Tibial nerve (tissue), 4 donors: ENCODE measurements at regions not wholly inside any gene's neighbourhood (a gene's known extent, or its start where the extent isn't known, plus 50 kb on each side); places are given as distances from the start of the nearest gene placed in this dataset.

Experiments used
- DNase-seq, 2 donors: peaks; one replicate each; pipeline ENCODE4 v3.0.0-alpha.2; 2019; ENCODE audit warnings: low spot score in 2 of 2
- H3K27ac ChIP-seq, 4 donors: fragments of 200-600 bp; sonication (generic) in 3 of 4; one replicate each; pipeline ENCODE4 v1.5.1; 2017 to 2019; ENCODE audit warnings: mild to moderate bottlenecking in 1 of 4
- H3K27me3 ChIP-seq, 2 donors: fragments of 200-600 bp; sonication (generic) in 1 of 2; one replicate each; pipeline versions ENCODE4 v1.5.1 to v1.6.0; 2017 to 2019
- H3K36me3 ChIP-seq, 3 donors: fragments of 200-600 bp; sonication (generic); one replicate each; pipeline ENCODE4 v1.5.1; 2018 to 2019
- H3K4me1 ChIP-seq, 4 donors: fragments of 200-600 bp; sonication (generic) in 3 of 4; one replicate each; pipeline ENCODE4 v1.5.1; 2017 to 2019
- H3K4me3 ChIP-seq, 4 donors: fragments of 200-600 bp; sonication (generic) in 3 of 4; one replicate each; pipeline ENCODE4 v1.5.1; 2017 to 2019; ENCODE audit warnings: mild to moderate bottlenecking in 1 of 4, moderate library complexity in 1 of 4
- H3K9me3 ChIP-seq, 4 donors: fragments of 200-600 bp; sonication (generic) in 3 of 4; one replicate each; pipeline ENCODE4 v1.5.1; 2017 to 2019
- CTCF ChIP-seq, 5 experiments: fragments of 200-600 bp in 3 of 5; fragments of 450-650 bp in 2 of 5; sonication (generic) in 3 of 5; IDR thresholded peaks; one replicate each; pipeline ENCODE4 v1.5.1; 2016 to 2019; ENCODE audit warnings: antibody characterized with exemption in 5 of 5, mild to moderate bottlenecking in 3 of 5, moderate library complexity in 2 of 5
- EP300 ChIP-seq, 2 donors: sonication (generic); formaldehyde crosslinking; IDR thresholded peaks; one replicate each; pipeline ENCODE4 v1.6.1; 2017; ENCODE audit warnings: antibody characterized with exemption in 2 of 2, mild to moderate bottlenecking in 1 of 2
- POLR2A ChIP-seq, 2 donors: fragments of 450-650 bp; IDR thresholded peaks; one replicate each; pipeline ENCODE4 v1.6.1; 2017; ENCODE audit warnings: antibody characterized with exemption in 2 of 2, mild to moderate bottlenecking in 2 of 2, moderate library complexity in 2 of 2
- WGBS, 2 donors: methylation state at CpG; one replicate each; pipeline ENCODE4 v1.1.5; 2018; 5-methylcytosine and 5-hydroxymethylcytosine counted together

- Histone ChIP-seq H3K27me3 (no peaks in the 10 kb centered on the region), H3K9me3 (no peaks in the 10 kb centered on the region), H3K4me3 (no peak overlapping the region), H3K36me3 (no peaks in the 10 kb centered on the region), H3K4me1 (peaks cover 0 to 65% (median 6%) of the 10 kb centered on the region in 4 donors), H3K27ac (peak overlapping the region in 1 of 4 donors; percentile 5)
- WGBS, 2 donors = 46 to 51% methylated on average over 4 of the region's 4 CpGs
- TF ChIP-seq CTCF (IDR thresholded peaks at IDR 0.05) (no peak), EP300 (IDR thresholded peaks at IDR 0.05) (no peak), POLR2A (IDR thresholded peaks at IDR 0.05) (no peak)
- no peak for DNase-seq
Measured at GRCh38 chr6:81897793-81898192, 145.3 kb upstream of the TENT5A start.

GRCh38 chr6:81896525-81897503 is 144.3 kb upstream of the TENT5A start:
- H3K27ac ChIP-seq = peak overlapping the region in 2 of 4 donors; percentile 79 to 81

GRCh38 chr6:81895511-81896185 is 143.2 kb upstream of the TENT5A start:
- no peak for DNase-seq
- Histone ChIP-seq H3K4me1 (peaks cover 0 to 58% (median 6%) of the 10 kb centered on the region in 4 donors), H3K9me3 (no peaks in the 10 kb centered on the region), H3K27me3 (no peaks in the 10 kb centered on the region), H3K36me3 (no peaks in the 10 kb centered on the region), H3K27ac (peak overlapping the region in 3 of 4 donors; percentile 51 to 81 (median 79)), H3K4me3 (no peak overlapping the region)
- TF ChIP-seq EP300 (IDR thresholded peaks at IDR 0.05) (no peak), POLR2A (IDR thresholded peaks at IDR 0.05) (no peak), CTCF (IDR thresholded peaks at IDR 0.05) (no peak)
- WGBS, 2 donors = 30 to 32% methylated on average over 5 of the region's 5 CpGs

More at GRCh38 chr6:81896525-81897503, 144.3 kb upstream of the TENT5A start:
- WGBS, 2 donors = 80 to 81% methylated on average over 7 of the region's 7 CpGs
- Histone ChIP-seq H3K36me3 (no peaks in the 10 kb centered on the region), H3K9me3 (no peaks in the 10 kb centered on the region), H3K27me3 (no peaks in the 10 kb centered on the region), H3K4me3 (no peak overlapping the region), H3K4me1 (peaks cover 0 to 65% (median 6%) of the 10 kb centered on the region in 4 donors)
- no peak for TF ChIP-seq POLR2A (IDR thresholded peaks at IDR 0.05)
- TF ChIP-seq CTCF (IDR thresholded peaks at IDR 0.05) = no peak
- DNase-seq = no peak

GRCh38 chr6:81894788-81895271 is 142.3 kb upstream of the TENT5A start:
- peaks cover 0 to 51% (median 6%) of the 10 kb centered on the region in 4 donors for H3K4me1 ChIP-seq
- H3K36me3 ChIP-seq = no peaks in the 10 kb centered on the region
- H3K27ac ChIP-seq = peak overlapping the region; percentile 51 to 81 (median 66)
- TF ChIP-seq POLR2A (IDR thresholded peaks at IDR 0.05) (no peak), EP300 (IDR thresholded peaks at IDR 0.05) (peak in 1 of 2 donors; percentile 81)
- DNase-seq = peak; percentile 35 to 55
- H3K27me3 ChIP-seq = no peaks in the 10 kb centered on the region
- peak overlapping the region in 1 of 4 donors; percentile 19 for H3K4me3 ChIP-seq
- WGBS, 2 donors = 29 to 46% methylated on average over 6 of the region's 6 CpGs
- no peaks in the 10 kb centered on the region for H3K9me3 ChIP-seq

- no peaks in the 10 kb centered on the region for H3K27me3 ChIP-seq
- H3K4me1 ChIP-seq = peaks cover 0 to 49% (median 6%) of the 10 kb centered on the region in 4 donors
- DNase-seq = no peak
- TF ChIP-seq EP300 (IDR thresholded peaks at IDR 0.05) = no peak
- H3K36me3 ChIP-seq = no peaks in the 10 kb centered on the region
- peak overlapping the region in 1 of 4 donors; percentile 19 for H3K4me3 ChIP-seq
- H3K9me3 ChIP-seq = no peaks in the 10 kb centered on the region
- 28 to 42% methylated on average over 4 of the region's 4 CpGs for WGBS, 2 donors
- peak overlapping the region; percentile 51 to 81 (median 66) for H3K27ac ChIP-seq
Measured at GRCh38 chr6:81894306-81894705, 141.8 kb upstream of the TENT5A start.
